ENCODE measurements at regions not wholly inside any gene's neighbourhood (a gene's known extent, or its start where the extent isn't known, plus 50 kb on each side); places are given as distances from the start of the nearest gene placed in this dataset.

GRCh38 chr9:106127776-106128175 lies 433.4 kb downstream of the TMEM38B start:
- no peak overlapping the region for H3K4me3 ChIP-seq (IDR thresholded peaks at IDR 0.05; ENCODE audit: insufficient read depth, low read depth, low read length)
- no peaks in the 10 kb centered on the region for H3K36me3 ChIP-seq (ENCODE audit: insufficient read depth)
- no peak for TF ChIP-seq CTCF (conservative IDR thresholded peaks at IDR 0.05; ENCODE audit: low read depth, low read length)
- H3K9ac ChIP-seq: no peak overlapping the region
- no peaks in the 10 kb centered on the region for H4K20me1 ChIP-seq (ENCODE audit: insufficient read depth)
- no peaks in the 10 kb centered on the region for H3K4me1 ChIP-seq (ENCODE audit: low read depth, poor library complexity, severe bottlenecking)
- no peak overlapping the region for H3K4me2 ChIP-seq
- H2AFZ ChIP-seq (ENCODE audit: low read depth): no peak overlapping the region
- no peak overlapping the region for H3K27ac ChIP-seq
- H3K79me2 ChIP-seq (ENCODE audit: insufficient read depth, low read depth): no peaks in the 10 kb centered on the region
- H3K27me3 ChIP-seq (ENCODE audit: insufficient read depth, low read depth): no peaks in the 10 kb centered on the region

GRCh38 chr9:106130374-106130773 lies 436.0 kb downstream of the TMEM38B start:
- no peak overlapping the region for H3K4me2 ChIP-seq
- H2AFZ ChIP-seq (ENCODE audit: low read depth): no peak overlapping the region
- no peak overlapping the region for H3K27ac ChIP-seq
- no peaks in the 10 kb centered on the region for H3K79me2 ChIP-seq (ENCODE audit: insufficient read depth, low read depth)
- H3K4me1 ChIP-seq (ENCODE audit: low read depth, poor library complexity, severe bottlenecking): no peaks in the 10 kb centered on the region
- H3K27me3 ChIP-seq (ENCODE audit: insufficient read depth, low read depth): no peaks in the 10 kb centered on the region
- no peaks in the 10 kb centered on the region for H4K20me1 ChIP-seq (ENCODE audit: insufficient read depth)
- TF ChIP-seq CTCF (conservative IDR thresholded peaks at IDR 0.05; ENCODE audit: low read depth, low read length): no peak
- no peak overlapping the region for H3K4me3 ChIP-seq (IDR thresholded peaks at IDR 0.05; ENCODE audit: insufficient read depth, low read depth, low read length)
- no peak overlapping the region for H3K9ac ChIP-seq
- no peaks in the 10 kb centered on the region for H3K36me3 ChIP-seq (ENCODE audit: insufficient read depth)

- no peaks in the 10 kb centered on the region for H3K36me3 ChIP-seq (ENCODE audit: insufficient read depth)
- no peak overlapping the region for H3K27ac ChIP-seq
- no peak overlapping the region for H3K4me2 ChIP-seq
- H3K27me3 ChIP-seq (ENCODE audit: insufficient read depth, low read depth): no peaks in the 10 kb centered on the region
- no peak overlapping the region for H3K9ac ChIP-seq
- TF ChIP-seq CTCF (conservative IDR thresholded peaks at IDR 0.05; ENCODE audit: low read depth, low read length): no peak
- no peaks in the 10 kb centered on the region for H3K4me1 ChIP-seq (ENCODE audit: low read depth, poor library complexity, severe bottlenecking)
- H3K4me3 ChIP-seq (IDR thresholded peaks at IDR 0.05; ENCODE audit: insufficient read depth, low read depth, low read length): no peak overlapping the region
- no peaks in the 10 kb centered on the region for H4K20me1 ChIP-seq (ENCODE audit: insufficient read depth)
- H2AFZ ChIP-seq (ENCODE audit: low read depth): no peak overlapping the region
- H3K79me2 ChIP-seq (ENCODE audit: insufficient read depth, low read depth): no peaks in the 10 kb centered on the region
Observed at GRCh38 chr9:106143781-106144180, 449.4 kb downstream of the TMEM38B start.

- Histone ChIP-seq H2AFZ (ENCODE audit: low read depth) (no peak overlapping the region), H3K27me3 (ENCODE audit: insufficient read depth, low read depth) (no peaks in the 10 kb centered on the region)
Observed at GRCh38 chr9:106146066-106146840, 451.9 kb downstream of the TMEM38B start.

More at GRCh38 chr9:106146066-106146840, 451.9 kb downstream of the TMEM38B start:
- H3K36me3 ChIP-seq (ENCODE audit: insufficient read depth): no peaks in the 10 kb centered on the region
- H3K9ac ChIP-seq: no peak overlapping the region
- H3K4me2 ChIP-seq: no peak overlapping the region
- no peak for TF ChIP-seq CTCF (conservative IDR thresholded peaks at IDR 0.05; ENCODE audit: low read depth, low read length)
- no peaks in the 10 kb centered on the region for H3K79me2 ChIP-seq (ENCODE audit: insufficient read depth, low read depth)
- H4K20me1 ChIP-seq (ENCODE audit: insufficient read depth): no peaks in the 10 kb centered on the region
- no peak overlapping the region for H3K4me3 ChIP-seq (IDR thresholded peaks at IDR 0.05; ENCODE audit: insufficient read depth, low read depth, low read length)
- no peak overlapping the region for H3K27ac ChIP-seq
- no peaks in the 10 kb centered on the region for H3K4me1 ChIP-seq (ENCODE audit: low read depth, poor library complexity, severe bottlenecking)

All from KMS-11 (cell line).